ENCODE measurements at regions not wholly inside any gene's neighbourhood (a gene's known extent, or its start where the extent isn't known, plus 50 kb on each side); places are given as distances from the start of the nearest gene placed in this dataset.

GRCh38 chr2:84327645-84328249 is 131.3 kb downstream of the SUCLG1 start:
- Histone ChIP-seq H2AFZ (no peak overlapping the region), H3K4me3 (no peak overlapping the region), H3K79me2 (no peaks in the 10 kb centered on the region), H3K4me1 (ENCODE audit: insufficient read depth) (no peaks in the 10 kb centered on the region), H3K27ac (no peak overlapping the region), H4K20me1 (ENCODE audit: insufficient read depth, poor library complexity, severe bottlenecking) (no peaks in the 10 kb centered on the region), H3K27me3 (no peaks in the 10 kb centered on the region), H3K9me3 (ENCODE audit: low read depth) (no peaks in the 10 kb centered on the region), H3K4me2 (no peak overlapping the region), H3K9me2 (replicated peaks; ENCODE audit: insufficient read depth) (no peaks in the 10 kb centered on the region), H3K36me3 (replicated peaks; ENCODE audit: insufficient read depth, low read depth) (no peaks in the 10 kb centered on the region)
- WGBS (ENCODE audit: low lambda C conversion rate, missing lambda C conversion rate) = 87% methylated on average over 1 of the region's 1 CpG
- TF ChIP-seq CTCF (IDR thresholded peaks at IDR 0.05; ENCODE audit: poor library complexity) (no peak), EZH2phosphoT487 (IDR thresholded peaks at IDR 0.05; ENCODE audit: low read depth, severe bottlenecking, unreplicated experiment) (no peak), EZH2 (IDR thresholded peaks at IDR 0.05; ENCODE audit: borderline replicate concordance) (no peak)
- no peak for DNase-seq (ENCODE audit: low spot score)

GRCh38 chr2:84326831-84327432 is 132.1 kb downstream of the SUCLG1 start:
- Histone ChIP-seq H3K4me1 (ENCODE audit: insufficient read depth) (no peaks in the 10 kb centered on the region), H3K36me3 (replicated peaks; ENCODE audit: insufficient read depth, low read depth) (no peaks in the 10 kb centered on the region), H4K20me1 (ENCODE audit: insufficient read depth, poor library complexity, severe bottlenecking) (no peaks in the 10 kb centered on the region), H3K4me3 (no peak overlapping the region), H3K9me3 (ENCODE audit: low read depth) (no peaks in the 10 kb centered on the region), H3K27ac (no peak overlapping the region), H3K79me2 (no peaks in the 10 kb centered on the region), H3K4me2 (no peak overlapping the region), H2AFZ (no peak overlapping the region), H3K27me3 (no peaks in the 10 kb centered on the region), H3K9me2 (replicated peaks; ENCODE audit: insufficient read depth) (no peaks in the 10 kb centered on the region)
- TF ChIP-seq EZH2phosphoT487 (IDR thresholded peaks at IDR 0.05; ENCODE audit: low read depth, severe bottlenecking, unreplicated experiment) (no peak), CTCF (IDR thresholded peaks at IDR 0.05; ENCODE audit: poor library complexity) (no peak), EZH2 (IDR thresholded peaks at IDR 0.05; ENCODE audit: borderline replicate concordance) (no peak)
- no peak for DNase-seq (ENCODE audit: low spot score)
- 84% methylated on average over 4 of the region's 4 CpGs for WGBS (ENCODE audit: low lambda C conversion rate, missing lambda C conversion rate)

DNA sequence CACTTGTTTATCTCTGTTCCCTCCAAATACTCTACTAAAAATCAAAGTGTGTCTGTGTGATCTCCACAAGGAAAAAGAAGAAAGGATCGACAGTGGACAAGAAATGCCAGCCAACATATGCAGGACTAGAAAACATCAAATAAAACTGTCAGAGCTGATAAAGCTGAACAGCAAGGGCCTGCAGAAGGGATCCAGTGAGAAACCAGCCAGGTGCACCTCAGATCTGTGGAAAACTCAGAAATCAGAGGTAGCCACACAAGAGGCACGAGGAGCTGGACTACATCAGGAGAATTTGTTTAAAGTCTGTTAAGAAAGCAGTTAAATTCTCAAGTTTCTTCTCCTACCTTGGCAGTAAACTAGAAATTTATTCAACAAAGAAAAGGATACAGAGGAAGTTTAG is 135.2 kb downstream of the SUCLG1 start:
- Histone ChIP-seq H4K20me1 (ENCODE audit: insufficient read depth, poor library complexity, severe bottlenecking) (no peaks in the 10 kb centered on the region), H3K79me2 (no peaks in the 10 kb centered on the region), H3K4me3 (no peak overlapping the region), H3K27me3 (no peaks in the 10 kb centered on the region), H3K27ac (no peak overlapping the region), H3K36me3 (replicated peaks; ENCODE audit: insufficient read depth, low read depth) (no peaks in the 10 kb centered on the region), H3K9me3 (ENCODE audit: low read depth) (no peaks in the 10 kb centered on the region), H3K4me1 (ENCODE audit: insufficient read depth) (no peaks in the 10 kb centered on the region), H3K9me2 (replicated peaks; ENCODE audit: insufficient read depth) (no peaks in the 10 kb centered on the region), H2AFZ (no peak overlapping the region), H3K4me2 (no peak overlapping the region)
- 48% methylated on average over 2 of the region's 2 CpGs for WGBS (ENCODE audit: low lambda C conversion rate, missing lambda C conversion rate)
- TF ChIP-seq EZH2 (IDR thresholded peaks at IDR 0.05; ENCODE audit: borderline replicate concordance) (no peak), CTCF (IDR thresholded peaks at IDR 0.05; ENCODE audit: poor library complexity) (no peak), EZH2phosphoT487 (IDR thresholded peaks at IDR 0.05; ENCODE audit: low read depth, severe bottlenecking, unreplicated experiment) (no peak)
- DNase-seq (ENCODE audit: low spot score) = no peak
